PC-9 (cell line): ENCODE measurements at regions not wholly inside any gene's neighbourhood (a gene's known extent, or its start where the extent isn't known, plus 50 kb on each side); places are given as distances from the start of the nearest gene placed in this dataset.

Source experiments
- CTCF ChIP-seq: fragments of 200-600 bp; sonication (generic); conservative IDR thresholded peaks from 2 replicates; pipeline ENCODE4 v1.6.1; 2017; ENCODE audit warnings: mixed run types, antibody characterized with exemption, mild to moderate bottlenecking, moderate library complexity
- EZH2 ChIP-seq: fragments of 200-600 bp; sonication (generic); IDR thresholded peaks from 2 replicates; pipeline ENCODE4 v1.8.0; 2017; ENCODE audit warnings: antibody characterized with exemption, low read depth

GRCh38 chr21:41567901-41568510, 60.0 kb upstream of the TMPRSS2 start:
- no peak for TF ChIP-seq CTCF
- TF ChIP-seq EZH2, result no peak
